HG03159 (cell line): ENCODE measurements at regions not wholly inside any gene's neighbourhood (a gene's known extent, or its start where the extent isn't known, plus 50 kb on each side); places are given as distances from the start of the nearest gene placed in this dataset.

Source experiments
- ATAC-seq: cut with Tn5 transposase; IDR thresholded peaks from one replicate; pipeline ENCODE4 v1.9.1; 2021; ENCODE audit warnings: mild to moderate bottlenecking, moderate library complexity; ENCODE audit not compliant: unreplicated experiment

GRCh38 chr12:41778934-41779333 lies 365.7 kb downstream of the GXYLT1 start:
- no peak for ATAC-seq

GRCh38 chr12:41777064-41777790 lies 367.4 kb downstream of the GXYLT1 start:
- ATAC-seq, result no peak

GRCh38 chr12:41772478-41772877 lies 372.2 kb downstream of the GXYLT1 start:
- no peak for ATAC-seq

- ATAC-seq, result peak; percentile 93
Measured at GRCh38 chr12:41769810-41770209, 374.9 kb downstream of the GXYLT1 start.

- ATAC-seq, result no peak
Measured at GRCh38 chr12:41768456-41768855, 376.2 kb downstream of the GXYLT1 start.

GRCh38 chr12:41762691-41763090 lies 382.0 kb downstream of the GXYLT1 start:
- no peak for ATAC-seq

GRCh38 chr12:41745593-41745992 lies 399.1 kb downstream of the GXYLT1 start:
- ATAC-seq, result no peak

GRCh38 chr12:41743835-41744234 lies 400.8 kb downstream of the GXYLT1 start:
- ATAC-seq, result no peak

GRCh38 chr12:41739066-41739465 lies 405.6 kb downstream of the GXYLT1 start:
- no peak for ATAC-seq

- ATAC-seq, result no peak
Measured at GRCh38 chr12:41737423-41737822, 407.3 kb downstream of the GXYLT1 start.

GRCh38 chr12:41736436-41736835 lies 408.2 kb downstream of the GXYLT1 start:
- ATAC-seq, result no peak

- no peak for ATAC-seq
Measured at GRCh38 chr12:41731691-41732090, 413.0 kb downstream of the GXYLT1 start.

- ATAC-seq, result no peak
Measured at GRCh38 chr12:41731061-41731460, 413.6 kb downstream of the GXYLT1 start.

- ATAC-seq, result no peak
Measured at GRCh38 chr12:41724216-41724615, 420.5 kb downstream of the GXYLT1 start.

- ATAC-seq, result no peak
Measured at GRCh38 chr12:41719214-41719613, 425.5 kb downstream of the GXYLT1 start.

GRCh38 chr12:41715256-41715655 lies 429.4 kb downstream of the GXYLT1 start:
- no peak for ATAC-seq

GRCh38 chr12:41709463-41710285 lies 435.0 kb downstream of the GXYLT1 start:
- ATAC-seq, result no peak

GRCh38 chr12:41709012-41709411 lies 435.7 kb downstream of the GXYLT1 start:
- no peak for ATAC-seq

GRCh38 chr12:41706376-41706775 lies 438.3 kb downstream of the GXYLT1 start:
- no peak for ATAC-seq

GRCh38 chr12:41701943-41702601 lies 442.6 kb downstream of the GXYLT1 start:
- no peak for ATAC-seq

GRCh38 chr12:41700940-41701339 lies 443.7 kb downstream of the GXYLT1 start:
- no peak for ATAC-seq

- ATAC-seq, result no peak
Measured at GRCh38 chr12:41699658-41700057, 445.0 kb downstream of the GXYLT1 start.
